IMR-90 (cell line): ENCODE measurements at regions not wholly inside any gene's neighbourhood (a gene's known extent, or its start where the extent isn't known, plus 50 kb on each side); places are given as distances from the start of the nearest gene placed in this dataset.

Source experiments
- ATAC-seq: fragments of 200-7000 bp; cut with Tn5 transposase; 2 replicates; pipeline ENCODE4 v1.9.1; 2020; ENCODE audit warnings: low read depth, mild to moderate bottlenecking, moderate library complexity
- BruUV-seq: library from RNA; stranded (reverse); fragments of 400-500 nt; replicated peaks from 2 replicates; lab custom pipeline; 2021; lab: Mats Ljungman, UMichigan
- CTCF ChIA-PET: fragments of 300-600 bp; formaldehyde crosslinking; extraction: SDS; loops from one replicate; lab custom pipeline; 2021; ENCODE audit warnings: antibody characterized with exemption; lab: Yijun Ruan, JAX
- POLR2A ChIA-PET: fragments of 300-600 bp; sonication (Branson Sonifier 250); formaldehyde crosslinking; loops from one replicate; lab custom pipeline; 2022; ENCODE audit warnings: antibody characterized with exemption; ENCODE audit not compliant: unreplicated experiment; lab: Charles Lee
- DNase-seq: peaks from one replicate; pipeline ENCODE4 v3.0.0; 2013
- H2AFZ ChIP-seq: replicated peaks from 2 replicates; pipeline ENCODE3; 2013; ENCODE audit warnings: low read length, mild to moderate bottlenecking; ENCODE audit not compliant: poor library complexity
- H2AK5ac ChIP-seq: 2 replicates; pipeline ENCODE4 v1.6.1; 2013; ENCODE audit warnings: low read depth, low read length, inconsistent platforms
- H2AK9ac ChIP-seq: replicated peaks from 2 replicates; pipeline ENCODE3; 2013; ENCODE audit warnings: mild to moderate bottlenecking, low read depth, low read length, moderate library complexity; ENCODE audit not compliant: poor library complexity
- H2BK120ac ChIP-seq: 2 replicates; pipeline ENCODE4 v1.6.1; 2013; ENCODE audit warnings: low read depth, low read length, inconsistent platforms
- H2BK15ac ChIP-seq: 3 replicates; pipeline ENCODE4 v1.6.1; 2013; ENCODE audit warnings: low read depth, low read length, inconsistent platforms
- H2BK20ac ChIP-seq: 2 replicates; pipeline ENCODE4 v1.6.1; 2013; ENCODE audit warnings: low read depth, mild to moderate bottlenecking, inconsistent platforms, low read length, moderate library complexity
- H2BK5ac ChIP-seq: 2 replicates; pipeline ENCODE4 v1.6.1; 2013; ENCODE audit warnings: mild to moderate bottlenecking, low read depth, low read length, inconsistent platforms; ENCODE audit not compliant: poor library complexity, severe bottlenecking
- H3K14ac ChIP-seq: replicated peaks from 2 replicates; pipeline ENCODE4 v1.6.1; 2013; ENCODE audit warnings: low read depth, low read length, inconsistent platforms
- H3K18ac ChIP-seq: 2 replicates; pipeline ENCODE4 v1.6.1; 2013; ENCODE audit warnings: low read depth, low read length, control low read depth
- H3K23ac ChIP-seq: 2 replicates; pipeline ENCODE4 v1.6.1; 2013; ENCODE audit warnings: low read depth, low read length, inconsistent platforms
- H3K27ac ChIP-seq: 2 replicates; pipeline ENCODE4 v1.5.1; 2013; ENCODE audit warnings: mild to moderate bottlenecking, control low read depth, low read length; ENCODE audit not compliant: insufficient read depth
- H3K27me3 ChIP-seq: 2 replicates; pipeline ENCODE4 v1.6.1; 2013; ENCODE audit warnings: low read length; ENCODE audit not compliant: control insufficient read depth, insufficient read depth
- H3K36me3 ChIP-seq: 2 replicates; pipeline ENCODE4 v1.6.1; 2013; ENCODE audit warnings: low read length, mixed read lengths; ENCODE audit not compliant: control insufficient read depth, insufficient read depth
- H3K4ac ChIP-seq: 2 replicates; pipeline ENCODE4 v1.6.1; 2013; ENCODE audit warnings: low read depth, low read length, inconsistent platforms
- H3K4me1 ChIP-seq: 2 replicates; pipeline ENCODE4 v1.6.1; 2013; ENCODE audit warnings: low read length, mixed read lengths; ENCODE audit not compliant: control insufficient read depth, insufficient read depth
- H3K4me2 ChIP-seq: 2 replicates; pipeline ENCODE4 v1.6.1; 2013; ENCODE audit warnings: low read depth, mild to moderate bottlenecking, control low read depth, low read length, moderate library complexity
- H3K4me3 ChIP-seq: 2 replicates; pipeline ENCODE4 v1.5.1; 2013; ENCODE audit warnings: low read depth, mild to moderate bottlenecking, control low read depth, low read length, moderate library complexity; ENCODE audit not compliant: insufficient read depth
- H3K56ac ChIP-seq: 2 replicates; pipeline ENCODE4 v1.6.1; 2013; ENCODE audit warnings: low read length, inconsistent platforms; ENCODE audit not compliant: insufficient read depth; ENCODE audit errors: extremely low read depth
- H3K79me1 ChIP-seq, 2 experiments: 2 replicates each; pipeline ENCODE4 v1.6.1; 2013; ENCODE audit warnings: low read length in 2 of 2, inconsistent platforms in 1 of 2, low read depth in 1 of 2
- H3K9ac ChIP-seq: 2 replicates; pipeline ENCODE4 v1.6.1; 2013; ENCODE audit warnings: low read depth, low read length, control low read depth
- H3K9me1 ChIP-seq: 2 replicates; pipeline ENCODE4 v1.6.1; 2013; ENCODE audit warnings: low read length, inconsistent platforms; ENCODE audit not compliant: insufficient read depth
- H3K9me3 ChIP-seq: 2 replicates; pipeline ENCODE4 v1.6.1; 2013; ENCODE audit warnings: low read length; ENCODE audit not compliant: control insufficient read depth, insufficient read depth
- H4K20me1 ChIP-seq: 2 replicates; pipeline ENCODE4 v1.6.1; 2013; ENCODE audit warnings: low read length, inconsistent platforms; ENCODE audit not compliant: insufficient read depth
- H4K5ac ChIP-seq: 2 replicates; pipeline ENCODE4 v1.6.1; 2013; ENCODE audit warnings: mild to moderate bottlenecking, low read depth, low read length, control low read depth
- H4K8ac ChIP-seq, 2 experiments: 2 replicates each; pipeline ENCODE4 v1.6.1; 2013; ENCODE audit warnings: low read depth in 2 of 2, low read length in 2 of 2, control low read depth in 1 of 2, inconsistent platforms in 1 of 2
- H4K91ac ChIP-seq: 2 replicates; pipeline ENCODE4 v1.6.1; 2013; ENCODE audit warnings: low read depth, low read length, inconsistent platforms; ENCODE audit not compliant: insufficient read depth
- BHLHE40 ChIP-seq: fragments of 150-350 bp; IDR thresholded peaks from 2 replicates; pipeline ENCODE4 v1.6.1; 2016; ENCODE audit warnings: mild to moderate bottlenecking, low read depth, low read length
- CHD1 ChIP-seq: IDR thresholded peaks from 2 replicates; pipeline ENCODE4 v1.6.1; 2012; ENCODE audit warnings: low read depth, low read length, improper control_type of control experiment
- FOS ChIP-seq: fragments of 150-350 bp; IDR thresholded peaks from 2 replicates; pipeline ENCODE4 v1.6.1; 2016; ENCODE audit warnings: low read depth, low read length
- MXI1 ChIP-seq: IDR thresholded peaks from 2 replicates; pipeline ENCODE4 v1.6.1; 2012; ENCODE audit warnings: low read depth, mild to moderate bottlenecking, low read length, moderate library complexity, borderline replicate concordance
- POLR2A ChIP-seq: IDR thresholded peaks from 2 replicates; pipeline ENCODE4 v1.6.1; 2012; ENCODE audit warnings: mild to moderate bottlenecking, low read depth, low read length
- RAD21 ChIP-seq: IDR thresholded peaks from 2 replicates; pipeline ENCODE4 v1.6.1; 2012; ENCODE audit warnings: low read length, improper control_type of control experiment
- RFX5 ChIP-seq: IDR thresholded peaks from 2 replicates; pipeline ENCODE4 v1.8.0; 2012; ENCODE audit warnings: low read depth, mild to moderate bottlenecking, low read length, moderate library complexity
- SMC3 ChIP-seq: fragments of 150-350 bp; IDR thresholded peaks from 2 replicates; pipeline ENCODE4 v1.6.1; 2016; ENCODE audit warnings: low read depth, mild to moderate bottlenecking, antibody characterized with exemption, low read length, moderate library complexity
- WGBS, 2 experiments: methylation state at CpG; one replicate each; pipeline versions ENCODE4 v1.1.5 to v1.1.7; 2013; ENCODE audit warnings: missing lambda C conversion rate in 2 of 2; ENCODE audit not compliant: insufficient read length in 1 of 2; ENCODE audit errors: extremely low coverage in 2 of 2; 5-methylcytosine and 5-hydroxymethylcytosine counted together
- dilution Hi-C: fragments of 300-500 bp; cut with HindIII; formaldehyde crosslinking; loops from one replicate; pipeline ENCODE4 v1.14.3; 2018; ENCODE audit warnings: low sequenced_read_pairs; ENCODE audit not compliant: unreplicated experiment
- in situ Hi-C: fragments of 300-500 bp; cut with MboI; formaldehyde crosslinking; loops from 3 replicates; pipeline ENCODE4 v1.14.3; 2019; ENCODE audit warnings: low sequenced_read_pairs, inconsistent platforms, mixed read lengths
- intact Hi-C: fragments of 100-400 bp; cut with micrococcal nuclease; formaldehyde crosslinking; loops from 2 replicates; pipeline ENCODE4 v1.10.0; 2022

GRCh38 chr6:63440594-63440993, 120.8 kb upstream of the LGSN start:
- Histone ChIP-seq H3K4me2 (no peak overlapping the region), H3K18ac (no peak overlapping the region), H3K27ac (no peak overlapping the region), H3K4me1 (no peaks in the 10 kb centered on the region), H2BK5ac (no peak overlapping the region), H3K27me3 (no peaks in the 10 kb centered on the region), H3K4me3 (no peak overlapping the region), H3K9ac (no peak overlapping the region), H3K9me3 (no peaks in the 10 kb centered on the region), H2BK20ac (no peak overlapping the region), H2BK15ac (no peak overlapping the region), H2AK5ac (no peak overlapping the region), H4K20me1 (no peaks in the 10 kb centered on the region), H3K56ac (no peak overlapping the region), H3K79me1 (no peaks in the 10 kb centered on the region), H4K8ac (no peak overlapping the region), H2AFZ (no peak overlapping the region), H3K36me3 (no peaks in the 10 kb centered on the region), H3K9me1 (no peaks in the 10 kb centered on the region), H2BK120ac (no peak overlapping the region), H3K4ac (no peak overlapping the region), H3K14ac (no peak overlapping the region), H4K91ac (no peak overlapping the region), H4K5ac (no peak overlapping the region), H3K23ac (no peak overlapping the region), H2AK9ac (no peak overlapping the region)
- ATAC-seq (no peak), DNase-seq (no peak)
- in situ Hi-C loops: no loop called here
- BruUV-seq: no TSS peak
- intact Hi-C loops: no loop called here
- dilution Hi-C loops: no loop called here
- TF ChIP-seq CHD1 (no peak), RAD21 (no peak), MXI1 (no peak), BHLHE40 (no peak), RFX5 (no peak), SMC3 (no peak), FOS (no peak), POLR2A (no peak)
- CTCF ChIA-PET: no interaction called here
- POLR2A ChIA-PET: no interaction called here
- WGBS, 2 experiments: no CpG with 5 or more reads among the region's 16 CpGs
